ACC112 (cell line): ENCODE measurements at regions not wholly inside any gene's neighbourhood (a gene's known extent, or its start where the extent isn't known, plus 50 kb on each side); places are given as distances from the start of the nearest gene placed in this dataset.

Experiments used
- H2AFZ ChIP-seq: fragments of 200-600 bp; sonication (generic); one replicate; pipeline ENCODE4 v1.6.0; 2017; ENCODE audit warnings: antibody characterized with exemption, low read length; ENCODE audit not compliant: unreplicated experiment
- H3K27ac ChIP-seq: fragments of 200-600 bp; sonication (generic); 2 replicates; pipeline ENCODE4 v1.5.1; 2014; ENCODE audit warnings: low read depth, mild to moderate bottlenecking, antibody characterized with exemption, low read length, moderate library complexity
- H3K27me3 ChIP-seq: fragments of 200-600 bp; sonication (generic); 2 replicates; pipeline ENCODE4 v1.6.1; 2014; ENCODE audit warnings: mild to moderate bottlenecking, antibody characterized with exemption, low read length, moderate library complexity, mixed read lengths; ENCODE audit not compliant: insufficient read depth
- H3K36me3 ChIP-seq: fragments of 200-600 bp; sonication (generic); 2 replicates; pipeline ENCODE4 v1.6.1; 2016; ENCODE audit warnings: mild to moderate bottlenecking, antibody characterized with exemption, low read length, moderate library complexity, mixed read lengths; ENCODE audit not compliant: insufficient read depth
- H3K4me1 ChIP-seq: fragments of 200-600 bp; sonication (generic); one replicate; pipeline ENCODE4 v1.6.1; 2016; ENCODE audit warnings: low read length, mixed read lengths; ENCODE audit not compliant: insufficient read depth, unreplicated experiment, control insufficient read depth
- H3K4me3 ChIP-seq: fragments of 200-600 bp; sonication (generic); 2 replicates; pipeline ENCODE4 v1.5.1; 2014; ENCODE audit warnings: mild to moderate bottlenecking, low read depth, low read length
- H3K79me2 ChIP-seq: fragments of 200-600 bp; sonication (generic); one replicate; pipeline ENCODE4 v1.6.0; 2016; ENCODE audit warnings: low read length; ENCODE audit not compliant: control insufficient read depth, unreplicated experiment, insufficient read depth

GRCh38 chr2:163281717-163282116, 443.1 kb upstream of the KCNH7 start:
- Histone ChIP-seq H3K4me1 (no peaks in the 10 kb centered on the region), H3K79me2 (no peaks in the 10 kb centered on the region), H3K27me3 (no peaks in the 10 kb centered on the region), H3K4me3 (no peak overlapping the region), H3K27ac (no peak overlapping the region), H3K36me3 (no peaks in the 10 kb centered on the region), H2AFZ (no peak overlapping the region)

- peaks cover 17% of the 10 kb centered on the region for H3K4me1 ChIP-seq
Observed at GRCh38 chr2:163269374-163270021, 430.9 kb upstream of the KCNH7 start.

GRCh38 chr2:163266772-163267171, 428.2 kb upstream of the KCNH7 start:
- Histone ChIP-seq H3K27ac (peak overlapping the region; percentile 51), H3K27me3 (no peaks in the 10 kb centered on the region), H3K36me3 (no peaks in the 10 kb centered on the region), H3K4me1 (peaks cover 25% of the 10 kb centered on the region), H2AFZ (no peak overlapping the region), H3K4me3 (no peak overlapping the region), H3K79me2 (no peaks in the 10 kb centered on the region)

More at GRCh38 chr2:163269374-163270021, 430.9 kb upstream of the KCNH7 start:
- Histone ChIP-seq H3K36me3 (no peaks in the 10 kb centered on the region), H3K79me2 (no peaks in the 10 kb centered on the region), H2AFZ (no peak overlapping the region), H3K27me3 (no peaks in the 10 kb centered on the region), H3K4me3 (no peak overlapping the region), H3K27ac (0 out of 2 replicates have a peak overlapping the region, but pooled peaks have one; percentile 9)

GRCh38 chr2:163265562-163265961, 427.0 kb upstream of the KCNH7 start:
- H3K4me1 ChIP-seq, result peaks cover 25% of the 10 kb centered on the region
- no peak overlapping the region for H3K27ac ChIP-seq
- H3K36me3 ChIP-seq, result no peaks in the 10 kb centered on the region
- no peak overlapping the region for H2AFZ ChIP-seq
- no peak overlapping the region for H3K4me3 ChIP-seq
- no peaks in the 10 kb centered on the region for H3K79me2 ChIP-seq
- no peaks in the 10 kb centered on the region for H3K27me3 ChIP-seq

GRCh38 chr2:163264341-163264740, 425.8 kb upstream of the KCNH7 start:
- H3K36me3 ChIP-seq, result no peaks in the 10 kb centered on the region
- H3K4me3 ChIP-seq, result no peak overlapping the region
- H3K27ac ChIP-seq, result peak overlapping the region; percentile 28; the same call in 1 of the 2 replicates
- no peak overlapping the region for H2AFZ ChIP-seq
- peaks cover 25% of the 10 kb centered on the region for H3K4me1 ChIP-seq
- H3K27me3 ChIP-seq, result no peaks in the 10 kb centered on the region
- H3K79me2 ChIP-seq, result no peaks in the 10 kb centered on the region

- H3K27ac ChIP-seq, result no peak overlapping the region
- no peak overlapping the region for H3K4me3 ChIP-seq
- H2AFZ ChIP-seq, result no peak overlapping the region
- H3K4me1 ChIP-seq, result peaks cover 8% of the 10 kb centered on the region
- no peaks in the 10 kb centered on the region for H3K27me3 ChIP-seq
- no peaks in the 10 kb centered on the region for H3K36me3 ChIP-seq
- no peaks in the 10 kb centered on the region for H3K79me2 ChIP-seq
Observed at GRCh38 chr2:163259489-163259888, 420.9 kb upstream of the KCNH7 start.

GRCh38 chr2:163255086-163255485, 416.5 kb upstream of the KCNH7 start:
- H3K4me3 ChIP-seq, result no peak overlapping the region
- H3K79me2 ChIP-seq, result no peaks in the 10 kb centered on the region
- no peak overlapping the region for H3K27ac ChIP-seq
- no peaks in the 10 kb centered on the region for H3K27me3 ChIP-seq
- no peaks in the 10 kb centered on the region for H3K4me1 ChIP-seq
- no peaks in the 10 kb centered on the region for H3K36me3 ChIP-seq
- no peak overlapping the region for H2AFZ ChIP-seq

- no peak overlapping the region for H3K4me3 ChIP-seq
- H2AFZ ChIP-seq, result no peak overlapping the region
- no peaks in the 10 kb centered on the region for H3K4me1 ChIP-seq
- no peaks in the 10 kb centered on the region for H3K79me2 ChIP-seq
- no peaks in the 10 kb centered on the region for H3K27me3 ChIP-seq
- no peak overlapping the region for H3K27ac ChIP-seq
- no peaks in the 10 kb centered on the region for H3K36me3 ChIP-seq
Observed at GRCh38 chr2:163253621-163254285, 415.2 kb upstream of the KCNH7 start.

- no peaks in the 10 kb centered on the region for H3K36me3 ChIP-seq
- no peaks in the 10 kb centered on the region for H3K4me1 ChIP-seq
- H3K27ac ChIP-seq, result no peak overlapping the region
- no peak overlapping the region for H3K4me3 ChIP-seq
- no peaks in the 10 kb centered on the region for H3K27me3 ChIP-seq
- H2AFZ ChIP-seq, result no peak overlapping the region
- H3K79me2 ChIP-seq, result no peaks in the 10 kb centered on the region
Observed at GRCh38 chr2:163252199-163252598, 413.6 kb upstream of the KCNH7 start.

- H3K27ac ChIP-seq, result no peak overlapping the region
- no peaks in the 10 kb centered on the region for H3K27me3 ChIP-seq
- H2AFZ ChIP-seq, result no peak overlapping the region
- no peaks in the 10 kb centered on the region for H3K4me1 ChIP-seq
- no peaks in the 10 kb centered on the region for H3K79me2 ChIP-seq
- H3K36me3 ChIP-seq, result no peaks in the 10 kb centered on the region
- no peak overlapping the region for H3K4me3 ChIP-seq
Observed at GRCh38 chr2:163248376-163249253, 410.0 kb upstream of the KCNH7 start.
